WTC11 (cell line): ENCODE measurements at regions not wholly inside any gene's neighbourhood (a gene's known extent, or its start where the extent isn't known, plus 50 kb on each side); places are given as distances from the start of the nearest gene placed in this dataset.

ENCODE experiments used
- ATF6 ChIP-seq: sonication (generic); formaldehyde crosslinking; IDR thresholded peaks from 2 replicates; pipeline ENCODE4 v1.8.1; 2023; ENCODE audit warnings: mild to moderate bottlenecking, missing genetic modification reagents
- ESRRA ChIP-seq: sonication (generic); formaldehyde crosslinking; IDR thresholded peaks from 2 replicates; pipeline ENCODE4 v1.8.1; 2022; ENCODE audit warnings: mild to moderate bottlenecking, missing genetic modification reagents, borderline replicate concordance
- JUN ChIP-seq: sonication (generic); formaldehyde crosslinking; IDR thresholded peaks from 2 replicates; pipeline ENCODE4 v1.8.0; 2023; ENCODE audit warnings: mild to moderate bottlenecking, missing genetic modification reagents
- MYBL2 ChIP-seq: sonication (generic); formaldehyde crosslinking; IDR thresholded peaks from 2 replicates; pipeline ENCODE4 v1.8.1; 2023; ENCODE audit warnings: mild to moderate bottlenecking, moderate library complexity, missing genetic modification reagents
- PRRX2 ChIP-seq: fragments of 250-450 bp; sonication (Bioruptor Pico); IDR thresholded peaks from 2 replicates; pipeline ENCODE4 v1.8.0; 2021; ENCODE audit warnings: mild to moderate bottlenecking
- SP1 ChIP-seq: sonication (generic); formaldehyde crosslinking; conservative IDR thresholded peaks from 2 replicates; pipeline ENCODE4 v1.8.1; 2022; ENCODE audit warnings: missing genetic modification reagents
- STAT6 ChIP-seq: sonication (generic); formaldehyde crosslinking; conservative IDR thresholded peaks from 2 replicates; pipeline ENCODE4 v1.8.1; 2023; ENCODE audit warnings: mild to moderate bottlenecking, low read depth, missing genetic modification reagents, moderate library complexity
- TEAD4 ChIP-seq: sonication (generic); formaldehyde crosslinking; IDR thresholded peaks from 2 replicates; pipeline ENCODE4 v1.8.0; 2022; ENCODE audit warnings: mild to moderate bottlenecking, missing genetic modification reagents
- TF ChIP-seq, protein P1 (sequence below): fragments of 200-600 bp; IDR thresholded peaks from 2 replicates; pipeline ENCODE4 v1.8.0; 2022; ENCODE audit warnings: antibody characterized with exemption
- TF ChIP-seq, protein P2 (sequence below): sonication (generic); formaldehyde crosslinking; IDR thresholded peaks from 2 replicates; pipeline ENCODE4 v1.8.1; 2023; ENCODE audit warnings: mild to moderate bottlenecking, missing genetic modification reagents, moderate library complexity
- TF ChIP-seq, protein P3 (sequence below): fragments of 250-450 bp; sonication (Bioruptor Pico); IDR thresholded peaks from 2 replicates; pipeline ENCODE4 v1.9.0; 2021; ENCODE audit warnings: mild to moderate bottlenecking, borderline replicate concordance
- TF ChIP-seq, protein P4 (sequence below): sonication (generic); formaldehyde crosslinking; IDR thresholded peaks from 2 replicates; pipeline ENCODE4 v1.8.1; 2022; ENCODE audit warnings: low read depth, missing genetic modification reagents, borderline replicate concordance

DNA sequence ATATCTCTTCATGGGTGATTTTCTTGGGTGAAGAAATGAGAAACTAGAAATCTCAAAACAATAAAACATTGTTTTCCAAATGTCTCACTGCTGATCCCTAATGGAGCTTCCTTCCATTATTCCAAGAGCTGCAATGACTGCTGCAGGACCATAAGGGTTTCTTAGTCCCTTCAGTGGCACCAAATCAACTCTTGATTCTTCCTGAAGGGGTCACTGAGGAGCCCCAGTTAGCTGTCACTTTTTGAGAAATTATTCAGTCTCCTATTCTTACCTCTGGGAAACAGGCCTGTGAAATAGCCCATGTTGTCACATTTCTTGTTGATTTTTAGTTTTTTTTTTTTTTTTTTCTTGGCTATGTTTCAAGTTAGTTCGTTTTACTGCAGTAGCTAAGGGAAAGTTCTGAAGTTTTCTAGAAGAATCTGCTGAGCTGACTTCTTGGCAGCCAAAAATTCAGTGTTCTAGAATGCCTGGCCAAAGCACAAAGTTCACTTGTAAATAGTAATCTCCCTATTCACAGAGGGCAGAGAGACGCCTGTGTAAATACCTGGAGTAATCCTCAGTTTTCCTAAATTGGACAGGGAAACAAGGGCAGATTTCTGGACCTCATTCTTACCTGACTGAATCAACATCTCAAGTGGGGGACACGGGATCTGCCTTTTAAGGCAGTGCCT lies 480.0 kb downstream of the RIT2 start:
- TF ChIP-seq, protein P1, sequence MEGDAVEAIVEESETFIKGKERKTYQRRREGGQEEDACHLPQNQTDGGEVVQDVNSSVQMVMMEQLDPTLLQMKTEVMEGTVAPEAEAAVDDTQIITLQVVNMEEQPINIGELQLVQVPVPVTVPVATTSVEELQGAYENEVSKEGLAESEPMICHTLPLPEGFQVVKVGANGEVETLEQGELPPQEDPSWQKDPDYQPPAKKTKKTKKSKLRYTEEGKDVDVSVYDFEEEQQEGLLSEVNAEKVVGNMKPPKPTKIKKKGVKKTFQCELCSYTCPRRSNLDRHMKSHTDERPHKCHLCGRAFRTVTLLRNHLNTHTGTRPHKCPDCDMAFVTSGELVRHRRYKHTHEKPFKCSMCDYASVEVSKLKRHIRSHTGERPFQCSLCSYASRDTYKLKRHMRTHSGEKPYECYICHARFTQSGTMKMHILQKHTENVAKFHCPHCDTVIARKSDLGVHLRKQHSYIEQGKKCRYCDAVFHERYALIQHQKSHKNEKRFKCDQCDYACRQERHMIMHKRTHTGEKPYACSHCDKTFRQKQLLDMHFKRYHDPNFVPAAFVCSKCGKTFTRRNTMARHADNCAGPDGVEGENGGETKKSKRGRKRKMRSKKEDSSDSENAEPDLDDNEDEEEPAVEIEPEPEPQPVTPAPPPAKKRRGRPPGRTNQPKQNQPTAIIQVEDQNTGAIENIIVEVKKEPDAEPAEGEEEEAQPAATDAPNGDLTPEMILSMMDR, result no peak
- no peak for TF ChIP-seq STAT6 (CRISPR knock-in tag)
- TF ChIP-seq, protein P2, sequence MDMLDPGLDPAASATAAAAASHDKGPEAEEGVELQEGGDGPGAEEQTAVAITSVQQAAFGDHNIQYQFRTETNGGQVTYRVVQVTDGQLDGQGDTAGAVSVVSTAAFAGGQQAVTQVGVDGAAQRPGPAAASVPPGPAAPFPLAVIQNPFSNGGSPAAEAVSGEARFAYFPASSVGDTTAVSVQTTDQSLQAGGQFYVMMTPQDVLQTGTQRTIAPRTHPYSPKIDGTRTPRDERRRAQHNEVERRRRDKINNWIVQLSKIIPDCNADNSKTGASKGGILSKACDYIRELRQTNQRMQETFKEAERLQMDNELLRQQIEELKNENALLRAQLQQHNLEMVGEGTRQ (CRISPR knock-in tag), result no peak
- no peak for TF ChIP-seq MYBL2 (CRISPR knock-in tag)
- TF ChIP-seq ESRRA (CRISPR knock-in tag), result no peak
- no peak for TF ChIP-seq JUN
- no peak for TF ChIP-seq PRRX2 (CRISPR knock-in tag)
- TF ChIP-seq ATF6 (CRISPR knock-in tag), result no peak
- TF ChIP-seq, protein P3, sequence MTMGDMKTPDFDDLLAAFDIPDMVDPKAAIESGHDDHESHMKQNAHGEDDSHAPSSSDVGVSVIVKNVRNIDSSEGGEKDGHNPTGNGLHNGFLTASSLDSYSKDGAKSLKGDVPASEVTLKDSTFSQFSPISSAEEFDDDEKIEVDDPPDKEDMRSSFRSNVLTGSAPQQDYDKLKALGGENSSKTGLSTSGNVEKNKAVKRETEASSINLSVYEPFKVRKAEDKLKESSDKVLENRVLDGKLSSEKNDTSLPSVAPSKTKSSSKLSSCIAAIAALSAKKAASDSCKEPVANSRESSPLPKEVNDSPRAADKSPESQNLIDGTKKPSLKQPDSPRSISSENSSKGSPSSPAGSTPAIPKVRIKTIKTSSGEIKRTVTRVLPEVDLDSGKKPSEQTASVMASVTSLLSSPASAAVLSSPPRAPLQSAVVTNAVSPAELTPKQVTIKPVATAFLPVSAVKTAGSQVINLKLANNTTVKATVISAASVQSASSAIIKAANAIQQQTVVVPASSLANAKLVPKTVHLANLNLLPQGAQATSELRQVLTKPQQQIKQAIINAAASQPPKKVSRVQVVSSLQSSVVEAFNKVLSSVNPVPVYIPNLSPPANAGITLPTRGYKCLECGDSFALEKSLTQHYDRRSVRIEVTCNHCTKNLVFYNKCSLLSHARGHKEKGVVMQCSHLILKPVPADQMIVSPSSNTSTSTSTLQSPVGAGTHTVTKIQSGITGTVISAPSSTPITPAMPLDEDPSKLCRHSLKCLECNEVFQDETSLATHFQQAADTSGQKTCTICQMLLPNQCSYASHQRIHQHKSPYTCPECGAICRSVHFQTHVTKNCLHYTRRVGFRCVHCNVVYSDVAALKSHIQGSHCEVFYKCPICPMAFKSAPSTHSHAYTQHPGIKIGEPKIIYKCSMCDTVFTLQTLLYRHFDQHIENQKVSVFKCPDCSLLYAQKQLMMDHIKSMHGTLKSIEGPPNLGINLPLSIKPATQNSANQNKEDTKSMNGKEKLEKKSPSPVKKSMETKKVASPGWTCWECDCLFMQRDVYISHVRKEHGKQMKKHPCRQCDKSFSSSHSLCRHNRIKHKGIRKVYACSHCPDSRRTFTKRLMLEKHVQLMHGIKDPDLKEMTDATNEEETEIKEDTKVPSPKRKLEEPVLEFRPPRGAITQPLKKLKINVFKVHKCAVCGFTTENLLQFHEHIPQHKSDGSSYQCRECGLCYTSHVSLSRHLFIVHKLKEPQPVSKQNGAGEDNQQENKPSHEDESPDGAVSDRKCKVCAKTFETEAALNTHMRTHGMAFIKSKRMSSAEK, result no peak
- no peak for TF ChIP-seq SP1 (CRISPR knock-in tag)
- no peak for TF ChIP-seq TEAD4 (CRISPR knock-in tag)
- TF ChIP-seq, protein P4, sequence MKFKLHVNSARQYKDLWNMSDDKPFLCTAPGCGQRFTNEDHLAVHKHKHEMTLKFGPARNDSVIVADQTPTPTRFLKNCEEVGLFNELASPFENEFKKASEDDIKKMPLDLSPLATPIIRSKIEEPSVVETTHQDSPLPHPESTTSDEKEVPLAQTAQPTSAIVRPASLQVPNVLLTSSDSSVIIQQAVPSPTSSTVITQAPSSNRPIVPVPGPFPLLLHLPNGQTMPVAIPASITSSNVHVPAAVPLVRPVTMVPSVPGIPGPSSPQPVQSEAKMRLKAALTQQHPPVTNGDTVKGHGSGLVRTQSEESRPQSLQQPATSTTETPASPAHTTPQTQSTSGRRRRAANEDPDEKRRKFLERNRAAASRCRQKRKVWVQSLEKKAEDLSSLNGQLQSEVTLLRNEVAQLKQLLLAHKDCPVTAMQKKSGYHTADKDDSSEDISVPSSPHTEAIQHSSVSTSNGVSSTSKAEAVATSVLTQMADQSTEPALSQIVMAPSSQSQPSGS (CRISPR knock-in tag), result no peak
